Neural progenitor cell (in vitro differentiated cells): ENCODE measurements at regions not wholly inside any gene's neighbourhood (a gene's known extent, or its start where the extent isn't known, plus 50 kb on each side); places are given as distances from the start of the nearest gene placed in this dataset.

Source experiments
- CTCF ChIP-seq: fragments of 200-600 bp; sonication (generic); IDR thresholded peaks from 2 replicates; pipeline ENCODE4 v1.5.1; 2017; ENCODE audit warnings: antibody characterized with exemption, mild to moderate bottlenecking
- EZH2 ChIP-seq: fragments of 200-600 bp; sonication (generic); IDR thresholded peaks from 2 replicates; pipeline ENCODE4 v1.6.1; 2017; ENCODE audit warnings: antibody characterized with exemption, mild to moderate bottlenecking, moderate library complexity
- EZH2phosphoT487 ChIP-seq: fragments of 200-600 bp; sonication (generic); IDR thresholded peaks from 2 replicates; pipeline ENCODE4 v1.6.1; 2017; ENCODE audit warnings: antibody characterized with exemption

GRCh38 chr16:13307255-13307654 is 405.9 kb downstream of the SHISA9 start:
- TF ChIP-seq CTCF = no peak
- TF ChIP-seq EZH2phosphoT487 = no peak
- TF ChIP-seq EZH2 = no peak
